Hepatocyte (in vitro differentiated cells): ENCODE measurements at regions not wholly inside any gene's neighbourhood (a gene's known extent, or its start where the extent isn't known, plus 50 kb on each side); places are given as distances from the start of the nearest gene placed in this dataset.
"Not testable (repeated sequence)": the region's sequence is repeated elsewhere in the genome, so short reads cannot be mapped to it uniquely, and the experiment has no call there.

Experiments
- CTCF ChIP-seq: fragments of 200-600 bp; sonication (generic); IDR thresholded peaks from 2 replicates; pipeline ENCODE4 v1.5.1; 2016; ENCODE audit warnings: antibody characterized with exemption, mild to moderate bottlenecking; ENCODE audit not compliant: poor library complexity
- EZH2 ChIP-seq: fragments of 200-600 bp; sonication (generic); IDR thresholded peaks from 2 replicates; pipeline ENCODE4 v1.6.1; 2016; ENCODE audit warnings: antibody characterized with exemption, mild to moderate bottlenecking, borderline replicate concordance
- EZH2phosphoT487 ChIP-seq: fragments of 200-600 bp; sonication (generic); IDR thresholded peaks from one replicate; pipeline ENCODE4 v1.6.1; 2018; ENCODE audit warnings: antibody characterized with exemption, mild to moderate bottlenecking, low read depth, moderate library complexity; ENCODE audit not compliant: unreplicated experiment, severe bottlenecking

- TF ChIP-seq CTCF, EZH2, EZH2phosphoT487: not testable (repeated sequence)
Observed at GRCh38 chr6:63053206-63053605, 158.1 kb upstream of the FKBP1C start.
